ENCODE measurements at regions not wholly inside any gene's neighbourhood (a gene's known extent, or its start where the extent isn't known, plus 50 kb on each side); places are given as distances from the start of the nearest gene placed in this dataset.

DNA sequence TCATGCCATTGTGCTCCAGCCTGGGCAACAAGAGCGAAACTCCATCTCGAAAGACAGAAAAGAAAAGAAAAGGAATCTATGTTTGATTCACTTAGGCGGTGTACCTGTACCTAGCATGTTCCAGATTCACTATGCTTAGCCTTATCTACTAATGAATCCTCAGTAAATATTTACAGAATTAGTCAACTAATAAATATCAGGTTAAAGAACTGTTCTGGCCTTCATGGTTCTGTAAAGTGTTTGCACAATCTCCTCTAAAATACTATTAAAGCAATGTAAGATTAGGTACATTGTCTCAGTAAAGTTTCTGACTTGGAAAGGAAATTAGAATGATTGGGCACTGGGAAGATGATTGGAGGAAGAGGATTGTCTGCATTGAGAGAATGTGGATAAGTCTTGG, 2770.4 kb downstream of the PCDH9 start (continued):
- TF ChIP-seq CREB1 (IDR thresholded peaks at IDR 0.05; ENCODE audit: low read depth): no peak
- no peak for TF ChIP-seq CBFB (IDR thresholded peaks at IDR 0.05; ENCODE audit: low read depth)

DNA sequence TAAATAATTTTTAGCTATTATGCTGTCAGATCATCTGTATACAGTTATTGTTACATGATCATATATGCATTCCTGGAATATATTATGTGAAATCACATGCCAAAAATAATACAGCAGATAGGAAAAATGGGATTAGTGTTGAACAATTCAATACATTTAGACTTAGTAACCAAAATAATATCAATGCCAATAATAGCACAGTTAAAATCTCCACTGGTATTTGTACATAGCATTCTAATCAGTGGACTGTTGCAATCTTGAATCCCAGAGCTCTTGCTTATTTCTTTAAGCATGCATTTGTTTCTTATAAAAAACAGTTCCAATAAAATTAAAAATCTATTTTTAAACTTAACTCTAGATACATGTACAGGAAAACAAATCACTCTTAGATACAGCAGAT, 2772.2 kb downstream of the PCDH9 start:
- H3K36me3 ChIP-seq (ENCODE audit: control insufficient read depth in 2 of 2, insufficient read depth in 2 of 2, low read length in 1 of 2): no peaks in the 10 kb centered on the region
- H3K27ac ChIP-seq (ENCODE audit: control insufficient read depth, insufficient read depth): no peak overlapping the region
- no peak overlapping the region for H3K9ac ChIP-seq (ENCODE audit: control insufficient read depth, insufficient read depth, low read length)
- intact Hi-C loops (cut with micrococcal nuclease; ENCODE audit: unreplicated experiment) (no loop called here), in situ Hi-C loops (cut with MboI) (no loop called here)
- DNase-seq (ENCODE audit: low read depth, low spot score): no peak
- H3K27me3 ChIP-seq (replicated peaks in 1 of 2; ENCODE audit: control insufficient read depth in 2 of 2, insufficient read depth in 2 of 2, low read length in 1 of 2): no peaks in the 10 kb centered on the region
- ChIA-PET CTCF (interaction anchor here (0.6 kb wide), 1 partner anchor 16 kb away, joined by 3 read pairs; no protein-coding TSS in a partner anchor), SMC1A (ENCODE audit: uncharacterized antibody, unreplicated experiment) (no interaction called here), RAD21 (ENCODE audit: unreplicated experiment) (no interaction called here), POLR2A (no interaction called here)
- H3K4me3 ChIP-seq: no peak overlapping the region
- no peak overlapping the region for H2AFZ ChIP-seq (ENCODE audit: control insufficient read depth, low read depth, low read length)
- H3K79me2 ChIP-seq (ENCODE audit: control insufficient read depth, insufficient read depth, low read length): no peaks in the 10 kb centered on the region
- no peak for FAIRE-seq
- ATAC-seq: no peak
- no peak overlapping the region for H3K4me2 ChIP-seq (ENCODE audit: control insufficient read depth, insufficient read depth)
- no peaks in the 10 kb centered on the region for H4K20me1 ChIP-seq (ENCODE audit: control insufficient read depth, insufficient read depth)
- BruUV-seq (replicated peaks): no TSS peak
- H3K9me3 ChIP-seq (replicated peaks; ENCODE audit: control insufficient read depth, insufficient read depth, low read length): no peaks in the 10 kb centered on the region
- TF ChIP-seq ZNF217 (IDR thresholded peaks at IDR 0.05) (no peak), ZBED1 (IDR thresholded peaks at IDR 0.05; ENCODE audit: borderline replicate concordance) (no peak), HDGF (IDR thresholded peaks at IDR 0.05) (no peak), SPI1 (IDR thresholded peaks at IDR 0.05; ENCODE audit: borderline replicate concordance, insufficient read depth, low read depth, low read length) (no peak), BRCA1 (IDR thresholded peaks at IDR 0.05; ENCODE audit: low read depth, low read length) (no peak), RBBP5 (conservative IDR thresholded peaks at IDR 0.05) (no peak), CBFB (IDR thresholded peaks at IDR 0.05; ENCODE audit: low read depth) (no peak), TAF1 (IDR thresholded peaks at IDR 0.05; ENCODE audit: borderline replicate concordance, low read depth, low read length) (no peak), PAX5 (IDR thresholded peaks at IDR 0.05; ENCODE audit: borderline replicate concordance, low read depth, low read length) (no peak), SMARCA5 (IDR thresholded peaks at IDR 0.05) (no peak), NR2C2 (IDR thresholded peaks at IDR 0.05; ENCODE audit: borderline replicate concordance, control insufficient read depth, insufficient read length, low read depth) (no peak), LARP7 (IDR thresholded peaks at IDR 0.05) (no peak), ASH2L (IDR thresholded peaks at IDR 0.05; ENCODE audit: borderline replicate concordance, low read depth) (no peak)
- TF ChIP-seq, protein P1, sequence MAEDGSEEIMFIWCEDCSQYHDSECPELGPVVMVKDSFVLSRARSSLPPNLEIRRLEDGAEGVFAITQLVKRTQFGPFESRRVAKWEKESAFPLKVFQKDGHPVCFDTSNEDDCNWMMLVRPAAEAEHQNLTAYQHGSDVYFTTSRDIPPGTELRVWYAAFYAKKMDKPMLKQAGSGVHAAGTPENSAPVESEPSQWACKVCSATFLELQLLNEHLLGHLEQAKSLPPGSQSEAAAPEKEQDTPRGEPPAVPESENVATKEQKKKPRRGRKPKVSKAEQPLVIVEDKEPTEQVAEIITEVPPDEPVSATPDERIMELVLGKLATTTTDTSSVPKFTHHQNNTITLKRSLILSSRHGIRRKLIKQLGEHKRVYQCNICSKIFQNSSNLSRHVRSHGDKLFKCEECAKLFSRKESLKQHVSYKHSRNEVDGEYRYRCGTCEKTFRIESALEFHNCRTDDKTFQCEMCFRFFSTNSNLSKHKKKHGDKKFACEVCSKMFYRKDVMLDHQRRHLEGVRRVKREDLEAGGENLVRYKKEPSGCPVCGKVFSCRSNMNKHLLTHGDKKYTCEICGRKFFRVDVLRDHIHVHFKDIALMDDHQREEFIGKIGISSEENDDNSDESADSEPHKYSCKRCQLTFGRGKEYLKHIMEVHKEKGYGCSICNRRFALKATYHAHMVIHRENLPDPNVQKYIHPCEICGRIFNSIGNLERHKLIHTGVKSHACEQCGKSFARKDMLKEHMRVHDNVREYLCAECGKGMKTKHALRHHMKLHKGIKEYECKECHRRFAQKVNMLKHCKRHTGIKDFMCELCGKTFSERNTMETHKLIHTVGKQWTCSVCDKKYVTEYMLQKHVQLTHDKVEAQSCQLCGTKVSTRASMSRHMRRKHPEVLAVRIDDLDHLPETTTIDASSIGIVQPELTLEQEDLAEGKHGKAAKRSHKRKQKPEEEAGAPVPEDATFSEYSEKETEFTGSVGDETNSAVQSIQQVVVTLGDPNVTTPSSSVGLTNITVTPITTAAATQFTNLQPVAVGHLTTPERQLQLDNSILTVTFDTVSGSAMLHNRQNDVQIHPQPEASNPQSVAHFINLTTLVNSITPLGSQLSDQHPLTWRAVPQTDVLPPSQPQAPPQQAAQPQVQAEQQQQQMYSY (CRISPR knock-in tag; IDR thresholded peaks at IDR 0.05): no peak
- TF ChIP-seq, protein P2, sequence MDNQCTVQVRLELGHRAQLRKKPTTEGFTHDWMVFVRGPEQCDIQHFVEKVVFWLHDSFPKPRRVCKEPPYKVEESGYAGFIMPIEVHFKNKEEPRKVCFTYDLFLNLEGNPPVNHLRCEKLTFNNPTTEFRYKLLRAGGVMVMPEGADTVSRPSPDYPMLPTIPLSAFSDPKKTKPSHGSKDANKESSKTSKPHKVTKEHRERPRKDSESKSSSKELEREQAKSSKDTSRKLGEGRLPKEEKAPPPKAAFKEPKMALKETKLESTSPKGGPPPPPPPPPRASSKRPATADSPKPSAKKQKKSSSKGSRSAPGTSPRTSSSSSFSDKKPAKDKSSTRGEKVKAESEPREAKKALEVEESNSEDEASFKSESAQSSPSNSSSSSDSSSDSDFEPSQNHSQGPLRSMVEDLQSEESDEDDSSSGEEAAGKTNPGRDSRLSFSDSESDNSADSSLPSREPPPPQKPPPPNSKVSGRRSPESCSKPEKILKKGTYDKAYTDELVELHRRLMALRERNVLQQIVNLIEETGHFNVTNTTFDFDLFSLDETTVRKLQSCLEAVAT (IDR thresholded peaks at IDR 0.05): no peak
- no peaks in the 10 kb centered on the region for H3K4me1 ChIP-seq (ENCODE audit: control insufficient read depth, insufficient read depth, low read length)
